RWPE1 (cell line): ENCODE measurements at regions not wholly inside any gene's neighbourhood (a gene's known extent, or its start where the extent isn't known, plus 50 kb on each side); places are given as distances from the start of the nearest gene placed in this dataset.

Experiments
- CTCF ChIA-PET: fragments of 350-600 bp; sonication (Branson Sonifier 250); formaldehyde crosslinking; extraction: SDS; loops from one replicate; lab custom pipeline; 2021; lab: Yijun Ruan, JAX
- POLR2A ChIA-PET: fragments of 400-600 bp; formaldehyde crosslinking; extraction: SDS; loops from one replicate; lab custom pipeline; 2020; ENCODE audit warnings: antibody characterized with exemption; ENCODE audit not compliant: low non-redundant PET; lab: Yijun Ruan, JAX
- DNase-seq: peaks from one replicate; pipeline ENCODE4 v3.0.0; 2012; ENCODE audit warnings: low spot score
- H3K27ac ChIP-seq: fragments of 450-650 bp; 2 replicates; pipeline ENCODE4 v1.5.1; 2017
- CTCF ChIP-seq: fragments of 450-650 bp; conservative IDR thresholded peaks from 2 replicates; pipeline ENCODE4 v1.5.1; 2017; ENCODE audit warnings: low read depth, mild to moderate bottlenecking

- TF ChIP-seq CTCF = no peak
- DNase-seq = no peak
- ChIA-PET POLR2A (no interaction called here), CTCF (no interaction called here)
- peak overlapping the region; percentile 71 for H3K27ac ChIP-seq
Measured at GRCh38 chr20:19937218-19937617, 79.9 kb upstream of the NAA20 start.

- DNase-seq = no peak
- CTCF ChIA-PET = interaction anchor here (0.7 kb wide), 1 partner anchor 25 kb away, joined by 5 read pairs; no protein-coding TSS in a partner anchor
- no peak for TF ChIP-seq CTCF
- H3K27ac ChIP-seq = peak overlapping the region; percentile 71
- POLR2A ChIA-PET = no interaction called here
Measured at GRCh38 chr20:19937651-19938420, 79.3 kb upstream of the NAA20 start.

GRCh38 chr20:19938421-19939090 is 78.6 kb upstream of the NAA20 start:
- ChIA-PET CTCF (interaction anchor here (0.7 kb wide), 1 partner anchor 26 kb away, joined by 5 read pairs; no protein-coding TSS in a partner anchor), POLR2A (no interaction called here)
- no peak for TF ChIP-seq CTCF
- DNase-seq = no peak
- H3K27ac ChIP-seq = peak overlapping the region; percentile 46; the same call in 1 of the 2 replicates

GRCh38 chr20:19940988-19941460 is 76.1 kb upstream of the NAA20 start:
- no peak for DNase-seq
- no peak for TF ChIP-seq CTCF
- ChIA-PET CTCF (no interaction called here), POLR2A (interaction anchor here (0.6 kb wide), 1 partner anchor 54 kb away, joined by 6 read pairs; no protein-coding TSS in a partner anchor)
- H3K27ac ChIP-seq = peak overlapping the region; percentile 19

DNA sequence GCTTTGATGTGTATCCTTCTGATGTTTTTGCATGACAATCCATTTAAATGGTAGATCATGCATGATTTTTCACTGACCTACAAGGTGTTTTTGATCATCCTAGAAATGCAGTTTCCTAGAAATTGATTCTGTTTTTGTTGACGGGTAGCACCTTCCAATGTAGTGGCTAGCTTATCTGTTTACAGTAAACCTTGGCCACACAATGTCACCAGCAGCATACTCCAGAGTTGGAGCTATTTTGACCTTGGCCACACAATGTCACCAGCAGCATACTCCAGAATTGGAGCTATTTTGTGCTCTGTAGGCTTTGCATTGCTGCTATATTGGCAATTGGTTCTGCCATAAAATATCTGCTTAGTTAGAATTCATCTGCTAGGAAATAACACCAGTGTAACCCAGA is 74.6 kb upstream of the NAA20 start:
- POLR2A ChIA-PET = no interaction called here
- no peak overlapping the region for H3K27ac ChIP-seq
- DNase-seq = no peak
- no peak for TF ChIP-seq CTCF
- CTCF ChIA-PET = interaction anchor here (0.6 kb wide), 1 partner anchor 78 kb away, joined by 3 read pairs; no protein-coding TSS in a partner anchor

GRCh38 chr20:19943061-19943521 is 74.1 kb upstream of the NAA20 start:
- no peak overlapping the region for H3K27ac ChIP-seq
- DNase-seq = no peak
- CTCF ChIA-PET = interaction anchor here (0.6 kb wide), 1 partner anchor 79 kb away, joined by 3 read pairs; no protein-coding TSS in a partner anchor
- no peak for TF ChIP-seq CTCF
- POLR2A ChIA-PET = no interaction called here
